ENCODE measurements at regions not wholly inside any gene's neighbourhood (a gene's known extent, or its start where the extent isn't known, plus 50 kb on each side); places are given as distances from the start of the nearest gene placed in this dataset.

DNA sequence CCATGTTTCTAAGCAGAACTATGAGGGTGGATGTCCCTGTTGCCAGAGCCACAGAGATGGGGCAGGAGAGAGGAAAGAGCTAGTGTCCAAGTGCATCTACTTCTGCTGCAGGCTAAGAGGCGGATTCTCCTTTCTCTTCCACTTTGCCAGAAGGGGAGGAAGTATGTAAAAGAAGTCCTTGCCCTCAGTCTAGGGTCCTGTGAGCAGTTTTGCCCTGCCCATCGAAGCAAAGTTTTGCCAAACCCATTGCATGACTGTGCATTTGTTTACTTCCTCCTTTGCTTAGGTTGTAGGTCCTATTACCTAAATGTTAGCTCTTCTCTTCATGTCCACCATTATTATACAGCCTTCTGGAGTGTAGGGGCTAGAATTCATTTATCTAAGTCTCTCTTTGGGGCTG is 106.2 kb upstream of the ARMC2 start:
- TF ChIP-seq CTCF (IDR thresholded peaks at IDR 0.05; ENCODE audit: poor library complexity) (no peak), EZH2 (IDR thresholded peaks at IDR 0.05; ENCODE audit: borderline replicate concordance) (no peak), EZH2phosphoT487 (IDR thresholded peaks at IDR 0.05; ENCODE audit: low read depth, severe bottlenecking, unreplicated experiment) (no peak)

All from hepatocyte (in vitro differentiated cells).